Smooth muscle cell (in vitro differentiated cells): ENCODE measurements at regions not wholly inside any gene's neighbourhood (a gene's known extent, or its start where the extent isn't known, plus 50 kb on each side); places are given as distances from the start of the nearest gene placed in this dataset.

Source experiments
- DNase-seq: peaks from one replicate; lab custom pipeline; 2025; ENCODE audit not compliant: unreplicated experiment; lab: John Stamatoyannopoulos, UW
- H2AFZ ChIP-seq: fragments of 200-600 bp; sonication (generic); 2 replicates; pipeline ENCODE4 v1.6.0; 2016; ENCODE audit warnings: antibody characterized with exemption, low read depth, mild to moderate bottlenecking
- H3F3A ChIP-seq: fragments of 200-600 bp; sonication (generic); 2 replicates; pipeline ENCODE4 v1.6.0; 2017; ENCODE audit warnings: antibody characterized with exemption, low read depth
- H3K27ac ChIP-seq: fragments of 200-600 bp; sonication (generic); 2 replicates; pipeline ENCODE4 v1.5.1; 2016; ENCODE audit warnings: low read depth, mild to moderate bottlenecking
- H3K27me3 ChIP-seq: fragments of 200-600 bp; sonication (generic); 2 replicates; pipeline ENCODE4 v1.6.1; 2016; ENCODE audit warnings: low read depth, mild to moderate bottlenecking
- H3K36me3 ChIP-seq: fragments of 200-600 bp; sonication (generic); 2 replicates; pipeline ENCODE4 v1.5.1; 2016; ENCODE audit warnings: low read depth
- H3K4me1 ChIP-seq: fragments of 200-600 bp; sonication (generic); 2 replicates; pipeline ENCODE4 v1.5.1; 2016; ENCODE audit warnings: low read depth
- H3K4me2 ChIP-seq: fragments of 200-600 bp; sonication (generic); 2 replicates; pipeline ENCODE4 v1.6.0; 2016; ENCODE audit warnings: mild to moderate bottlenecking
- H3K4me3 ChIP-seq: fragments of 200-600 bp; sonication (generic); 2 replicates; pipeline ENCODE4 v1.5.1; 2016; ENCODE audit warnings: mild to moderate bottlenecking
- H3K79me2 ChIP-seq: fragments of 200-600 bp; sonication (generic); 2 replicates; pipeline ENCODE4 v1.6.0; 2016; ENCODE audit warnings: low read depth, mild to moderate bottlenecking
- H3K9ac ChIP-seq: fragments of 200-600 bp; sonication (generic); 2 replicates; pipeline ENCODE4 v1.6.0; 2016; ENCODE audit warnings: low read depth
- H3K9me3 ChIP-seq: fragments of 200-600 bp; sonication (generic); replicated peaks from 2 replicates; pipeline ENCODE4 v1.5.1; 2016; ENCODE audit warnings: low read depth
- H4K20me1 ChIP-seq: fragments of 200-600 bp; sonication (generic); 2 replicates; pipeline ENCODE4 v1.6.0; 2016; ENCODE audit warnings: low read depth
- CTCF ChIP-seq: fragments of 200-600 bp; sonication (generic); IDR thresholded peaks from 2 replicates; pipeline ENCODE4 v1.5.1; 2017; ENCODE audit warnings: borderline replicate concordance, mild to moderate bottlenecking, antibody characterized with exemption; ENCODE audit not compliant: insufficient read depth, poor library complexity, severe bottlenecking
- WGBS: methylation state at CpG from one replicate; pipeline ENCODE4 v1.1.7; 2016; ENCODE audit warnings: low lambda C conversion rate; 5-methylcytosine and 5-hydroxymethylcytosine counted together

DNA sequence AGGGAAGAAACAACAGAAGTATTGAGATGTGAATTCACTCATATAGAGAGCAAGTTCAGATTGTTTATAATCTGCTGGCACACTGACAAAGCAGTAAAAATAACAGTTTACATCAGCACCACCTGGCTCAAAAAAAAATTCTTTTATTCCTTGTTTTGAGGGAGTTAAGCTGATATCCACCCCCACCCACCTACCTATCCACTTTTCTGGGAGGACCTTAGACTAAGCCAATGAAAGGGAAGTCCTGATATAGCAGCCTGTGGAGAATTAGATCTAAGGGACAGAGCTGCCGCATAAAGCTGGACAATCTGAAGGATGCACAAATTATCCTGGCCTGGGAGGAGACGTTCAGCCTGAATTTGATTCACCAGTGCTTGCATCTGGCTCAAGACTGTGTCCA, 264.5 kb downstream of the RCHY1 start:
- H3K9me3 ChIP-seq = no peaks in the 10 kb centered on the region
- H3K27ac ChIP-seq = peak overlapping the region; percentile 49
- H3K9ac ChIP-seq = no peak overlapping the region
- no peaks in the 10 kb centered on the region for H3K79me2 ChIP-seq
- H3K4me3 ChIP-seq = no peak overlapping the region
- H3K4me2 ChIP-seq = peak overlapping the region; percentile 72
- 48% methylated on average over 2 of the region's 2 CpGs for WGBS
- peaks cover 8% of the 10 kb centered on the region for H3K4me1 ChIP-seq
- H3F3A ChIP-seq = peaks cover 7% of the 10 kb centered on the region
- H3K36me3 ChIP-seq = no peaks in the 10 kb centered on the region
- no peak overlapping the region for H2AFZ ChIP-seq
- TF ChIP-seq CTCF = no peak
- DNase-seq = no peak
- H4K20me1 ChIP-seq = no peaks in the 10 kb centered on the region
- no peaks in the 10 kb centered on the region for H3K27me3 ChIP-seq

- H2AFZ ChIP-seq = no peak overlapping the region
- H4K20me1 ChIP-seq = no peaks in the 10 kb centered on the region
- WGBS = 61% methylated on average over 2 of the region's 2 CpGs
- H3K9me3 ChIP-seq = no peaks in the 10 kb centered on the region
- no peak overlapping the region for H3K4me3 ChIP-seq
- H3K27ac ChIP-seq = peak overlapping the region; percentile 49
- H3K36me3 ChIP-seq = no peaks in the 10 kb centered on the region
- H3K4me1 ChIP-seq = peaks cover 8% of the 10 kb centered on the region
- no peak for TF ChIP-seq CTCF
- no peak overlapping the region for H3K9ac ChIP-seq
- H3F3A ChIP-seq = peaks cover 7% of the 10 kb centered on the region
- H3K4me2 ChIP-seq = peak overlapping the region; percentile 72
- no peaks in the 10 kb centered on the region for H3K79me2 ChIP-seq
- H3K27me3 ChIP-seq = no peaks in the 10 kb centered on the region
- DNase-seq = no peak
These were observed 265.3 kb downstream of the RCHY1 start for GRCh38 chr4:75248770-75249407.

DNA sequence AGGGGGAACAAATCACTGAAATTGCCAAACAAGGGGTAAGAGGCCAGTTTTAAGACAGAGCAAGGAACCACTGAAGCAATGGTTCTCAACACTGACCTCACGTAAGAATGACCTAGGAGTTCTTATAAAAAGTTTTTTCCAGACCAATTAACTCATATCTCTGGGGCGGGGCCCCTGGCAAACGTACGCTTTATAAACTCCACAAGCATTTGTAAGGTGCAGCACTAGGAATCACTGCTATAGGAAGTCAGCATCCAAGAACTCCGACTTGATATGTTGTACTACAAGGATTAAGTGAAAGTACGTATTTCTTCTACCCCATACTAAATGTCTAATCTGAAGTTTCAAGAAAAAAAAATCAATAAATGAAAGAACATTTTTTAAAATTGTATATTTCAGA, 269.9 kb downstream of the RCHY1 start:
- Histone ChIP-seq H3K79me2 (no peaks in the 10 kb centered on the region), H4K20me1 (no peaks in the 10 kb centered on the region), H3K4me2 (no peak overlapping the region), H3K27me3 (no peaks in the 10 kb centered on the region), H3F3A (peaks cover 3% of the 10 kb centered on the region), H3K27ac (no peak overlapping the region), H3K36me3 (no peaks in the 10 kb centered on the region), H3K4me3 (no peak overlapping the region), H3K4me1 (peaks cover 8% of the 10 kb centered on the region), H3K9me3 (no peaks in the 10 kb centered on the region), H3K9ac (no peak overlapping the region), H2AFZ (no peak overlapping the region)
- 95% methylated on average over 6 of the region's 6 CpGs for WGBS
- DNase-seq = no peak
- no peak for TF ChIP-seq CTCF

GRCh38 chr4:75243570-75243969, 270.6 kb downstream of the RCHY1 start:
- H3K36me3 ChIP-seq = no peaks in the 10 kb centered on the region
- no peak overlapping the region for H3K9ac ChIP-seq
- no peak overlapping the region for H3K27ac ChIP-seq
- H2AFZ ChIP-seq = peak overlapping the region; percentile 42
- H3K4me1 ChIP-seq = peaks cover 4% of the 10 kb centered on the region
- no peak overlapping the region for H3K4me3 ChIP-seq
- DNase-seq = no peak
- no peaks in the 10 kb centered on the region for H3K79me2 ChIP-seq
- no peak for TF ChIP-seq CTCF
- peaks cover 3% of the 10 kb centered on the region for H3F3A ChIP-seq
- H3K4me2 ChIP-seq = no peak overlapping the region
- no peaks in the 10 kb centered on the region for H4K20me1 ChIP-seq
- no peaks in the 10 kb centered on the region for H3K27me3 ChIP-seq
- WGBS = 55% methylated on average over 3 of the region's 3 CpGs
- H3K9me3 ChIP-seq = no peaks in the 10 kb centered on the region
